Activated CD8-positive, alpha-beta T cell treated with anti-CD3 and anti-CD28 coated beads for 36 hours (primary cell): ENCODE measurements at regions not wholly inside any gene's neighbourhood (a gene's known extent, or its start where the extent isn't known, plus 50 kb on each side); places are given as distances from the start of the nearest gene placed in this dataset.

Experiments used
- ATAC-seq: fragments of 200-7000 bp; cut with Tn5 transposase; one replicate; pipeline ENCODE4 v1.10.0; 2021; ENCODE audit warnings: mild to moderate bottlenecking, moderate library complexity
- CTCF ChIA-PET: fragments of 350-600 bp; sonication (Branson Sonifier 250); formaldehyde crosslinking; loops from one replicate; lab custom pipeline; 2021; ENCODE audit warnings: antibody characterized with exemption; lab: Charles Lee
- POLR2A ChIA-PET: fragments of 350-600 bp; sonication (Branson Sonifier 250); formaldehyde crosslinking; loops from one replicate; lab custom pipeline; 2021; ENCODE audit warnings: antibody characterized with exemption; lab: Charles Lee
- DNase-seq: peaks from one replicate; pipeline ENCODE4 v3.0.0-alpha.2; 2020
- H3K27ac Mint-ChIP-seq: one replicate; pipeline ENCODE4 v1.8.0; 2021; ENCODE audit warnings: mild to moderate bottlenecking, mixed read lengths
- H3K27me3 Mint-ChIP-seq: one replicate; pipeline ENCODE4 v1.8.0; 2021; ENCODE audit warnings: mixed read lengths
- H3K36me3 Mint-ChIP-seq: one replicate; pipeline ENCODE4 v1.8.0; 2021; ENCODE audit warnings: low read depth, mixed read lengths
- H3K4me1 Mint-ChIP-seq: one replicate; pipeline ENCODE4 v1.8.0; 2021; ENCODE audit warnings: low read depth, mixed read lengths
- H3K4me3 Mint-ChIP-seq: one replicate; pipeline ENCODE4 v1.8.0; 2021; ENCODE audit warnings: mild to moderate bottlenecking, moderate library complexity, mixed read lengths
- H3K9me3 Mint-ChIP-seq: one replicate; pipeline ENCODE4 v1.8.0; 2021; ENCODE audit warnings: mixed read lengths
- CTCF ChIP-seq: fragments of 200-600 bp; IDR thresholded peaks from one replicate; pipeline ENCODE4 v1.8.0; 2022; ENCODE audit warnings: antibody characterized with exemption, mild to moderate bottlenecking
- intact Hi-C: fragments of 100-400 bp; cut with micrococcal nuclease; formaldehyde crosslinking; loops from one replicate; pipeline ENCODE4 v1.10.0; 2022

GRCh38 chr16:48919791-48920190 lies 309.8 kb upstream of the N4BP1 start:
- ATAC-seq (no peak), DNase-seq (no peak)
- TF ChIP-seq CTCF = no peak
- H3K4me1 Mint-ChIP-seq = no peaks in the 10 kb centered on the region
- H3K4me3 Mint-ChIP-seq = no peak overlapping the region
- intact Hi-C loops = no loop called here
- H3K27ac Mint-ChIP-seq = no peak overlapping the region
- no peaks in the 10 kb centered on the region for H3K36me3 Mint-ChIP-seq
- no peaks in the 10 kb centered on the region for H3K27me3 Mint-ChIP-seq
- ChIA-PET POLR2A (no interaction called here), CTCF (no interaction called here)
- H3K9me3 Mint-ChIP-seq = no peaks in the 10 kb centered on the region

DNA sequence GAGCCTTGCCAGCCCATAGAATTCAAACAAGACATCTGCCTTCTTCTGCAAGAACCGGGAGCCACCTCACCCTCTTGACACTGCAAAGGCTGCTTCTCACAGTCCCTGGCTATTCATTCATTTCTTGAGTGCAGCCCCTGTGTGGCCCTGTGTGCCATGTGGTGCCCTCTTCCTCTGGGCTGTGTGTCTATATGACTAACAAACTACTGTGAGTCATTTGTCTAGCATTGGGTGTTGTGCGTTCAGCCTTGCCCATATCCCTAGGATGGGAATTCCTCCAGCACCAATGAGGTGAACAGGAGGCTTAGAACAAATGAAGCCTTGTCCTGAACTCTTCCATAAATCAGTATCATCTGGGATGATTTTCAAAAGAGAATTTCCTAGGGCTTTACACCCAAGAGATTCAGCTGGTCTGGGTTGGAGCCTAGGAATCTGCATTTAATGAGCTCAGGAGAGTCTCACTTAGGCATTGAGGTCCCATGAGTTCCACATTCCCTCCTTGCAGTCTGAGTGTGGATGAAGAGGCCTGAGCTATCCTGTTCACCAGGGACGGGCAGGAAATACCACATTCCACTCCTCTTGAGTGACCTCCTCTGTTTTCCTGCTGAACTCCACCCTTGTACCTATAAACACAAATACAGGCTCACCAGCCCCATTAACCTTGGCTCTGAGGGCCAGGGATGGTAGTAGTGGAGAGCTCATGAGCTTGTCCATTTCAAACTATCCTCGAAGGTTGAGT lies 308.7 kb upstream of the N4BP1 start:
- Mint-ChIP-seq H3K4me3 (no peak overlapping the region), H3K27ac (no peak overlapping the region), H3K4me1 (no peaks in the 10 kb centered on the region), H3K36me3 (no peaks in the 10 kb centered on the region), H3K9me3 (no peaks in the 10 kb centered on the region), H3K27me3 (no peaks in the 10 kb centered on the region)
- DNase-seq = no peak
- no peak for ATAC-seq
- TF ChIP-seq CTCF = no peak
- intact Hi-C loops = no loop called here
- CTCF ChIA-PET = no interaction called here
- POLR2A ChIA-PET = no interaction called here

- H3K4me3 Mint-ChIP-seq = no peak overlapping the region
- H3K36me3 Mint-ChIP-seq = no peaks in the 10 kb centered on the region
- no peaks in the 10 kb centered on the region for H3K9me3 Mint-ChIP-seq
- ChIA-PET CTCF (no interaction called here), POLR2A (no interaction called here)
- TF ChIP-seq CTCF = no peak
- H3K4me1 Mint-ChIP-seq = no peaks in the 10 kb centered on the region
- H3K27ac Mint-ChIP-seq = no peak overlapping the region
- ATAC-seq = no peak
- intact Hi-C loops = no loop called here
- no peaks in the 10 kb centered on the region for H3K27me3 Mint-ChIP-seq
- no peak for DNase-seq
Measured at GRCh38 chr16:48916566-48916965, 306.6 kb upstream of the N4BP1 start.

DNA sequence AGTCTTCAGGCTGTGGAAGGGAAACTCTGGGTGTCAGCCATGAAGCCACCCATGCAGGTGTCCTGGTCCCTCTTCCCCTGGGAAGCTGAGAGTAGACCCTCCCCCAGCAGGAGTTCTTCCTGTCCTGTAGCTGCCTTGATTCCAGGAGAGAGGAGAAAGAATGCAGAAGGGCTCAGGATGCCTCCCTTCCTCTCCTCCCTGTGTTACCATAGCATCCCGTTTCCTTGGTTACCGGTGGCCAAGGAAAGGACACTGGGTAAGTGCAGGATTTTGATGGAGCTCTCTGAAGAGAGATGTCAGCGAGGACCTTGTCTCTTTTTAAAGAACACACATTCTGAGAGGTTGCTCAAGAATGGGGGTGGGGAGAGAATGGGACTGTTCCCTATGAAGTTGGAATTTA lies 304.1 kb upstream of the N4BP1 start:
- H3K36me3 Mint-ChIP-seq = no peaks in the 10 kb centered on the region
- intact Hi-C loops = no loop called here
- no peak overlapping the region for H3K27ac Mint-ChIP-seq
- H3K4me3 Mint-ChIP-seq = no peak overlapping the region
- no peaks in the 10 kb centered on the region for H3K27me3 Mint-ChIP-seq
- no peak for DNase-seq
- ChIA-PET CTCF (no interaction called here), POLR2A (no interaction called here)
- TF ChIP-seq CTCF = no peak
- no peaks in the 10 kb centered on the region for H3K9me3 Mint-ChIP-seq
- no peaks in the 10 kb centered on the region for H3K4me1 Mint-ChIP-seq
- no peak for ATAC-seq

- POLR2A ChIA-PET = no interaction called here
- CTCF ChIA-PET = no interaction called here
- Mint-ChIP-seq H3K4me3 (no peak overlapping the region), H3K4me1 (no peaks in the 10 kb centered on the region), H3K27ac (no peak overlapping the region), H3K36me3 (no peaks in the 10 kb centered on the region), H3K9me3 (no peaks in the 10 kb centered on the region), H3K27me3 (no peaks in the 10 kb centered on the region)
- no peak for DNase-seq
- intact Hi-C loops = no loop called here
- TF ChIP-seq CTCF = no peak
- ATAC-seq = no peak
Measured at GRCh38 chr16:48913384-48913783, 303.4 kb upstream of the N4BP1 start.
